Esophagus muscularis mucosa (tissue), 3 donors: ENCODE measurements at regions not wholly inside any gene's neighbourhood (a gene's known extent, or its start where the extent isn't known, plus 50 kb on each side); places are given as distances from the start of the nearest gene placed in this dataset.

Experiments used
- CTCF ChIP-seq, 3 experiments: fragments of 200-600 bp in 2 of 3; fragments of 450-650 bp in 1 of 3; sonication (generic) in 2 of 3; IDR thresholded peaks; one replicate each; pipeline ENCODE4 v1.5.1; 2017 to 2019; ENCODE audit warnings: antibody characterized with exemption in 3 of 3, mild to moderate bottlenecking in 2 of 3, moderate library complexity in 1 of 3
- POLR2A ChIP-seq: fragments of 450-650 bp; IDR thresholded peaks from one replicate; pipeline ENCODE4 v1.6.1; 2017; ENCODE audit warnings: antibody characterized with exemption, moderate library complexity, mild to moderate bottlenecking, low read depth

- TF ChIP-seq POLR2A (no peak), CTCF (IDR thresholded peaks at IDR 0.05) (no peak)
Measured at GRCh38 chr18:39105104-39105503, 1539.5 kb upstream of the CELF4 start.
